ENCODE measurements at regions not wholly inside any gene's neighbourhood (a gene's known extent, or its start where the extent isn't known, plus 50 kb on each side); places are given as distances from the start of the nearest gene placed in this dataset.
A peak's percentile ranks its signal among the peaks of the same experiment; 100 is the strongest.
"Not testable (repeated sequence)": the region's sequence is repeated elsewhere in the genome, so short reads cannot be mapped to it uniquely, and the experiment has no call there.

DNA sequence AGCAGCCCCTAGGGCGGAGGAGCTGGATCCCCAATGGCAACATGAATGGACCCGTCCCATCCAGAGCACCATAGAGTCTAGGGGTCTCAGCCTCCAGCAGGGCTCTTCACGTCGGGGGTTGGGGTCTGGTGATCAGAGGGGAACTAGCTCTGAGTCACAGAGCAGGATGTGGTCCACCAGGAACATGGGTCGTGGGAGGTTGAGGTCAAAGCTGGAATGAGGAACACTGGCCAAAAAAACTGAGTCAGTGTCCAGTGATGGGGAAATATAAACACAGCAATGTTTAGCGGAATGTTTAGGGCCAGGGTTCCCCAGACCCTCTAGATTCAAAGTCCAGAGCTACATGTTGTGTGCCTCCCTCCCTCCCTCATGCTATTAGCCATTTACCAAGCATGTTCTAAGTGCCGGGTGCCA is 79.1 kb upstream of the C16orf82 start:
- Histone ChIP-seq H3K9me3 (ENCODE audit: control insufficient read depth, insufficient read depth, low read length) (no peaks in the 10 kb centered on the region; the same call in 1 of the 2 replicates), H3K27me3 (ENCODE audit: control insufficient read depth, insufficient read depth, low read length) (no peaks in the 10 kb centered on the region), H3K27ac (ENCODE audit: low read depth, low read length) (peak overlapping the region; percentile 98), H3K4me3 (ENCODE audit: low read depth, low read length) (no peak overlapping the region)
- peak; percentile 88 for DNase-seq (ENCODE audit: low read depth, low spot score)
- no peak for TF ChIP-seq CTCF (IDR thresholded peaks at IDR 0.05; ENCODE audit: low read depth, low read length)
- CTCF ChIA-PET, result interaction anchor here (0.9 to 3.1 kb wide), 2 partner anchors 78 to 123 kb away, joined by 4 to 17 read pairs; no protein-coding TSS in a partner anchor
- POLR2A ChIA-PET, result interaction anchor here (1.0 kb wide), 1 partner anchor 61 kb away, joined by 4 read pairs; no protein-coding TSS in a partner anchor

DNA sequence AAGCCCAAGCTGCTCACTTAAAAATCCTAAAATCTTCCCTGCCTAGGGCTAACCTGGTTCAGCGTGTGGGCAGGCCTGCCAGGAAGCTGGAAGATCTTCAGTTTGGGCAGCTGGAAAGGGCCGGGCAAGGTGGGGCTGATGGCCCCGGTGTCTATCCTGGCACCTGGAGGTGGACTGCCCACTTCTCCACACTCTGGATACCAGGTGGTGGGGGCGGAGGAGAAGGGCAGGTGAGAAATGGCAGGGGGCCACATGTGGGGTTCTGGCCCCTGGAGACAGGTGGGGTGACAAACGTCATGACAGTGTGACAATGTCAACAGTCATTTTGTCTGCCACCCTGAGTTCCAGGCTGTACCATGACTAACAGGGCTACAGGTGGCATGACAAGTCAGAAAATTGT is 78.5 kb upstream of the C16orf82 start:
- no peak overlapping the region for H3K4me3 ChIP-seq (ENCODE audit: low read depth, low read length)
- POLR2A ChIA-PET, result interaction anchor here (0.6 to 1.0 kb wide), 2 partner anchors 44 to 62 kb away, joined by 3 to 4 read pairs; no protein-coding TSS in a partner anchor
- no peak for TF ChIP-seq CTCF (IDR thresholded peaks at IDR 0.05; ENCODE audit: low read depth, low read length)
- no peaks in the 10 kb centered on the region for H3K27me3 ChIP-seq (ENCODE audit: control insufficient read depth, insufficient read depth, low read length)
- H3K9me3 ChIP-seq (ENCODE audit: control insufficient read depth, insufficient read depth, low read length), result no peaks in the 10 kb centered on the region; the same call in 1 of the 2 replicates
- DNase-seq (ENCODE audit: low read depth, low spot score), result no peak
- CTCF ChIA-PET, result interaction anchor here (0.9 to 3.1 kb wide), 2 partner anchors 78 to 122 kb away, joined by 4 to 17 read pairs; no protein-coding TSS in a partner anchor
- H3K27ac ChIP-seq (ENCODE audit: low read depth, low read length), result peak overlapping the region; percentile 98

- CTCF ChIA-PET, result interaction anchor here (1.1 to 3.1 kb wide), 2 partner anchors 119 to 120 kb away, joined by 11 to 17 read pairs; no protein-coding TSS in a partner anchor
- DNase-seq (ENCODE audit: low read depth, low spot score); POLR2A ChIA-PET; H3K4me3 ChIP-seq (ENCODE audit: low read depth, low read length); H3K27me3 ChIP-seq (ENCODE audit: control insufficient read depth, insufficient read depth, low read length); H3K9me3 ChIP-seq (ENCODE audit: control insufficient read depth, insufficient read depth, low read length); H3K27ac ChIP-seq (ENCODE audit: low read depth, low read length): not testable (repeated sequence)
Measured at GRCh38 chr16:26990384-26991120, 76.2 kb upstream of the C16orf82 start.

- H3K27me3 ChIP-seq (ENCODE audit: control insufficient read depth, insufficient read depth, low read length), result no peaks in the 10 kb centered on the region
- H3K9me3 ChIP-seq (ENCODE audit: control insufficient read depth, insufficient read depth, low read length), result peaks cover 9% of the 10 kb centered on the region; the same call in 1 of the 2 replicates
- no peak overlapping the region for H3K27ac ChIP-seq (ENCODE audit: low read depth, low read length)
- H3K4me3 ChIP-seq (ENCODE audit: low read depth, low read length), result no peak overlapping the region
- POLR2A ChIA-PET, result no interaction called here
- CTCF ChIA-PET, result interaction anchor here (1.5 kb wide), 1 partner anchor 117 kb away, joined by 4 read pairs; no protein-coding TSS in a partner anchor
- DNase-seq (ENCODE audit: low read depth, low spot score), result no peak
- no peak for TF ChIP-seq CTCF (IDR thresholded peaks at IDR 0.05; ENCODE audit: low read depth, low read length)
Measured at GRCh38 chr16:26992666-26993349, 73.9 kb upstream of the C16orf82 start.

GRCh38 chr16:26993511-26993910 is 73.2 kb upstream of the C16orf82 start:
- no peak overlapping the region for H3K4me3 ChIP-seq (ENCODE audit: low read depth, low read length)
- no peaks in the 10 kb centered on the region for H3K27me3 ChIP-seq (ENCODE audit: control insufficient read depth, insufficient read depth, low read length)
- DNase-seq (ENCODE audit: low read depth, low spot score), result no peak
- CTCF ChIA-PET, result interaction anchor here (1.5 kb wide), 1 partner anchor 116 kb away, joined by 4 read pairs; no protein-coding TSS in a partner anchor
- no peak for TF ChIP-seq CTCF (IDR thresholded peaks at IDR 0.05; ENCODE audit: low read depth, low read length)
- H3K9me3 ChIP-seq (ENCODE audit: control insufficient read depth, insufficient read depth, low read length), result peaks cover 9% of the 10 kb centered on the region; the same call in 1 of the 2 replicates
- POLR2A ChIA-PET, result no interaction called here
- peak overlapping the region; percentile 11 for H3K27ac ChIP-seq (ENCODE audit: low read depth, low read length)
